ENCODE measurements at regions not wholly inside any gene's neighbourhood (a gene's known extent, or its start where the extent isn't known, plus 50 kb on each side); places are given as distances from the start of the nearest gene placed in this dataset.
A peak's percentile ranks its signal among the peaks of the same experiment; 100 is the strongest.
"Not testable (repeated sequence)": the region's sequence is repeated elsewhere in the genome, so short reads cannot be mapped to it uniquely, and the experiment has no call there.

DNA sequence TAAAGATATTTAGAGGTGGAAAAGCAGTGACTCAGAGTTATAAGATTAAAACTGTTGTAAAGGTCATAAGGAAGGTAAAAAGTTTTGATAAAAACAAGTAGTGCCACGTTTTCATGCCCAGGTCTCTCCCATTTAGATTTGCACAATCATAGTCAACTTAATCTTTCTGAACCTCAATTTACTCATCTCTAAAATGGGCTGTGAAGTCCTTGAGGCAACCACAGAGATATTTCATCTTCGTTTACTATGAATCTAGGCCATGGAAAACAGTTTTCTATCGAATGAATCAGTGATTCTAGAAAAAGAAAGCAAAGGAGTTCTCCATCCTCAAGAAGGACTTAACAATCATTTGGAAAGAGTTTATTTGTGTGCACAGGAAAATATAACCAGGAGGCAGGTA, 190.2 kb downstream of the EDN1 start:
- no peak for DNase-seq

DNA sequence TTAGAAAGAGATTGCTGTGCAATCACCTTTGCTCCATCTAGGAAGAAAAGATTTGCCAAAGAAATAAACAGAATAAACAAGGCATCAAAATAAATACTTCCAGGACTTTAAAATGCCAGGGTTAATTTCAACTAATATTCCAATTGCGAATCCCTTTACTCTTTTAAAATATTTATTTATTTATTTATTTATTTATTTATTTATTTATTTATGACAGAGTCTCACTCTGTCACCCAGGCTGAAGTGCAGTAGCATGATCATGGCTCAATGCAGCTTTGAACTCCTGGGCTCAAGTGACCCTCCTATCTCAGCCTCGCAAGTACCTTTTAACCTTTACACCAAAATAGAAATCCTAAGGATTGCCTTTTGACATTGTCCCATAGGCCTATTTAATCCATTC, 191.1 kb downstream of the EDN1 start:
- no peak for DNase-seq

DNA sequence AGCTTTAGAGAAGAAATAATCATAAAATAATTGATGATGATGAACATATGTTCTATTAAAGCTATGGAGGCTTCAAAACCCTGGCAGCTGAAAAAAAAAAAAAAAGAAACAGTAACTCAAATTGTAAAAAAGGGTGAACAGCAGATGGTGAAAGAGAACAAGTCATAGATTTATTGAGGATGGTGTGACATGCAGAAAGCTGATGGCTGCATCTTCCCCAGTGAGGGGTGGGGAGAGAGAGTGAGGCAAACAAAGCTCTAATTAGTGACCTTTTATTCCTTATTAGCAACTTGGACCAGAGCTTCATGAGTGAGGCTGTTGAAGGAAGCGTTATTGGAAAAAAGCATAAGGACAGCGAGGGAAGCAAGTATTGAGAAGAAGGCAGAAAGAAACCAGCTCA, 191.7 kb downstream of the EDN1 start:
- no peak for DNase-seq

DNA sequence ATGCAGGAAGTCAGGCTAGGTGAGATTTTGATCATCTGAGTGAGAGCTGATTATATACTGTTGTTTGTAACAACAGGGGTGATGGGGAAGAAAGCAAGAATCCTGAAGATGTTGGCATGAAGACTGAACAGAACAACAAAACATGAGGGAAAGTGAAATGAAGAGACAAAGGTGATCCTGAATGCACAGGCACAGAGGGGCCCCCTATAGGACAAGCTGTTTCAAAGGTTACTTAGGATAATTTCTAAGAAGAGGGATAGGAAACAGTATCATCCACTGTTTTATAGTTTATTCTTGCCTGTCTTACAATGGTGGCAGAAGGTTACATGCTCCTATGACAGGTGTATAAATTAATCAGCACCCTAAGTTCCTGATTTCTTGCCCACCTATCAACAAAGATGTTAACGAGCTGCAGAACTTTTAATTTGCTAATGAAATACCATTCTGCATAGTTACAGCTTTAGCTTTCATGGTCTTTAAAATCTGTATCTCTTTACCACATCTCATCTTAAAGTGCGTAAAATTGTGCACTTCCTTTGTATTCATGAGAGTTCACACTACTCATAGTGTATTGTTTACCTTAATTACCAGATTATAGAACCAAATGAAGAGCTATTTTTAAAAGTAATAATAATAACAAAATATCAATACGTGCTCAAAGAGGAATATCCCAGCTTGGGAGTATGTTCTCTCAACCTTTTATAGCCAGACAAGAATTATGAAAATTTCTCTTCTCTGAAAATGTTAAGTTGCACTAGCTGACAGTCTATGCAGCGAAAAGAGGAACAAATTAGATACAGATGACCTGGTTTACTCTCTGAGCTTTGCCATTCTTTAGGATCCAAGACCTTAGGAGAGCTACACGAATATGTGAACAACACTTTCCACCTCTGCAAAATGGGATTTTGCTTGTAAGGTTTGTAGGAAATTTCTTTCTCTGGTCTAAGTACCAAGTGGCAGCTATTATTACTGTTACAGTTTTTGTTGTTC, 192.5 kb downstream of the EDN1 start:
- DNase-seq = peak; percentile 13

DNA sequence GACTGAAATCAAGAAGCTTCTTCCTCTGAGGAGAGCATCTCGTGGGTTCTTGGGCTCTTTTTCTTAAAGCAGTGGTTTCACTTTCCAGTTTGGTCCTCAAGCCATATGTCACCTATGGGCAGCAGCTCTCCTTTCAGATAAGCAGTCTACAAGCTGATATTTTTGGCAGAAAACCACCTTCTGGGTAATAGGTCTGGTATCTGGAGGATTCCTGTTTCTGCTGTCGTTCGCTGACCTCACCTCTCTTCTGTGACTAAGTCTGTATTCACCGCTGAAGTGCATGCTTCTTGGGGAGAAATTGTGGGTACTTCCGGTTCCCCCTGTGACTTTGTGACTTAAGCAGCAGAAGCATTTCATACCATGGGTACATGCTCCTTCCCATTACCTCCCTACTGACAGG, 193.6 kb downstream of the EDN1 start:
- peak; percentile 37 for DNase-seq

DNA sequence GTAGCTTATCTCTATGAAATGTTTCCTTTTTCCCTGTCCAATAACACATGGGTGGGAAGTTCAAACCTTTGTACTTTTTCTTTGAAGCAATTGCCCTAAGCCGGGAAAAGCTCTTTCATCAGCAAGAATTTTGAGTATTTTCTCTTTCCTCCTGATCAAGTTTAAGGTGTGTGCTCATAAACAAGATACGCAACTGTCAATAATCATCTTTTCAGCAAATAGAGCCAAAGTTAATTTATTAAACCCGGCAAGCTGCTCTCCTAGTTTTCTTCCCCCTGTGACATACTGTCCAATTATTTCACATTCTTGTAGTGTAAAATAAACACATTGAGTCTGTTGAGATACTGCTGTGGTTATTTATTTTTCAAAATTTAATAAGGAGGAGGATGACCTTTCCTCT, 194.4 kb downstream of the EDN1 start:
- DNase-seq = no peak

DNA sequence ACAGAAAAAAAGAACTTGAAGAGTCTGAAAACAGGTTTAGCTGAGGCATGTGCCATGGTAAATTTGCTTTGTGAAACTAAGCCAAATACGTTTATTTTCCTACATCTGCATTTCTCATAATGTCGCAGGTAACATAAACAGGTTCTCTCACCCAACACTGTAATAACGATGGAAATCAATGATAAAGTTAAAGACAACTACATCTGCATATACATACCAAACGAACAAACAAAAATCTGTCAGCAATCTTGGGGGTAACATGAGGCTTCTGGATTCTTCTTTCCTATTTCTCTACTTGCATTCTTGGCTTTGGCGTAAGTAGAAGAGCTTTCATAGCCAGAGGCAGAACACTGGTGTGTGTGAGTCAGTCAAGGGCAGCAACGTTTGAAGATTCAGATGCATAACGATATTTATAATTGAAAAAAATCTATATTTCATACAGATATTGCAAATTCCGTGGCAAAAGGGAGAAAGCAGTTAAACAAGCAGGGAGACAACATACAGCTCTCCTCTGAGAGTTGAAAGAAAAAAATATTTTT, 195.1 kb downstream of the EDN1 start:
- no peak for DNase-seq

DNA sequence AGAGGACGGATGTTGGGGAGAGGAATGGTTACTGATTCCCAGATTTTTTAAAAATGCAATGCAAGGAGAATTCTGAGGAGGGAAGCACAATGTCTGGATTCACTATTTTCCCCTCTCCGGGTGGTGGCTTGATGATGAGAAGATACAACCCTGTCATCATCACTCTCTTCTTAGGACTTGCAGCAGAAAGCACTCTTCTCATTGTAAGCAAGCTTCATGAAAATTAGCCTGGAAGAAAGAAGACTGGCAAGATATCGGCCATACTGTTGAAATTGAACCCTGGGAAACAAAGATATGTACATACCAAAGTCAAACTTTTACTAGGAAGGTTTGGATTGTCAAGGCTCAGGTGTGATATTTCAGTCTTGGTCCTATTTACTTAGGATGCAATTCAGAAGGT, 195.7 kb downstream of the EDN1 start:
- no peak for DNase-seq

DNA sequence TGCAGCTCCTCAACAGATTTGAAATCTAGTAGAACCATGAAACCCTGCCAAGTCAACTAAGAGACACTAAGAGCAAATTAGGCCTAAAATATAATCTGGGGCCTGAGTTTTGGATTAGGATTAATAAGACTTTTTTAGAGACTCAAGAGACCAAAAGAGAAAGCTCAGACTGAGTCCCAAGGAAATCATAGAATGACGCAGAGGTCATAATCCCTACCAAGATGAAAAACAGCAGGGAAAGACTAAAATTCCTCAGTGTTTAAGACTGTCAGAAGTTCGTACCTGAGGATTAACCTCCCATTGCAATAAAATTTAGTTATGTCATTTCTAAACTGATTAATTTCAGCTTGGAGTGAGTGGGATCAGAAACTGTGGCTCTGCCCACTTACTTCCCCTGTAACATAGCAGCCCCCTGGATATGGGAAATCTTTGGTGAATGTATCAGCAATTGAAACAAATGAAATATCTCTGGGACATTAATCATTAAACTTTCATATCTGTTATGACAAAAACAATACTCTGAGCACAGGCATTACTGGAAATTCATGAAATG, 200.3 kb downstream of the EDN1 start:
- no peak for DNase-seq

DNA sequence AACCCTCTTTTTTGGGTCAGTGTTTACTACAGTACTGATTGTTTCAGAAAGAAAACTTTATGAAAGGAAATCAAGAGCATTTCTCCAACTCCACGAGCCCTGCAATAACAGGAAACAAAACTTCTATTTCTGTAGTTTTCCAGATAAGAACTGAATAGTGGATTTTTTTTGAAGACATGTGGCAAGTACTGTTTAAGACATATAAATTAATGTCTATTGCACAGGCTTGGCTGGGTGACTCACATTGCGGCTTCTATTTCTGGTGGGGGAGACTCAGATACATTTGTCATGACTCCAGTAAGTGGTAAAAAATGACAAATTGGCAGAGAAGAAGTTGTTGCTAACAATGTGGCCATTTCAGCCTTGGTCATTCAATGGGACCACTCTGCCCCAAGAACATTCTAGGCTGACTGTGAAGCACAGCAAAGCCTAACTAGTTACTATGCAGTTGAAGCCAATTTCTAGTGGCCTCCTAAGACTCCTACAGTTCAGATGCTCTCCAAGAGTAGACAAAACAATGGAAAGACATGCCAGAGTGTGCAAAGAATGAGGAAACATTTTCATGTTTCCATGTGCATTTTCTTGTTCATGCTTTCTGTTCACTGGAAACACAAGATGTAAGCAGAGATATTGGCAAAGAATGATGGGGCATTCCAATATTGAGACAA, 200.9 kb downstream of the EDN1 start:
- DNase-seq = peak; percentile 79

DNA sequence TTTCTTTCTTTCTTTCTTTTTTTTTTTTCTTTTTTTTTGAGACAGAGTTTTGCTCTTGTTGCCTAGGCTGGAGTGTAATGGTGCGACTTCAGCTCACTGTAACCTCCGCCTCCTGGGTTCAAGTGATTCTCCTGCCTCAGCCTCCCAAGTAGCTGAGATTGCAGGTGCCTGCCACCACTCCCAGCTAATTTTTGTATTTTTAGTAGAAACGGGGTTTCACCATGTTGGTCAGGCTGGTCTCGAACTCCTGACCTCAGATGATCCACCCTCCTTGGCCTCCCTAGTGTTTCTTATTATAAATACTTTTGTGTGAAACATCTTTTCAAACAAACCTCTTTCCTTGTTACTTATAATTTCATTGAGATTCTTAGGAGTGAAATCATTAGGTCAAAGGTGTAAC, 202.8 kb downstream of the EDN1 start:
- DNase-seq = not testable (repeated sequence)

DNA sequence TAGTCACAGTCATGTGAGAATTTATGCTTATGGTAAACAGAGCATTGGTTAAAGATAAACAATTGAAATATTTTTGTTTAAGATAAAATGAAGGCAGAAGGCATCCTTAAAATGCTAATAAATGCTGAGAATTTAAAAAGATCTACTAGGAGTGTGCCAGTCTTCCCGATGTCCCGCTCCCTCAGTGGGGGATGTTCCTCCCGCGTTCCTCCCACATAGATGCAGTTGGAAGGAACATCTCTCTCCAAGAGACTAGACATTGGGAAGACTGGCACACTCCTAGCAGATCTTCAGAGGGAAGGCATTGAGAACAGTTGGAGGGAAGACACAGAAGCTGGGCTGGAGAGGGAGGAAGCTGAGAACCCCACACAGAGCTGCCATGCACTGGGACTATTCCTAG, 203.3 kb downstream of the EDN1 start:
- DNase-seq = no peak

DNA sequence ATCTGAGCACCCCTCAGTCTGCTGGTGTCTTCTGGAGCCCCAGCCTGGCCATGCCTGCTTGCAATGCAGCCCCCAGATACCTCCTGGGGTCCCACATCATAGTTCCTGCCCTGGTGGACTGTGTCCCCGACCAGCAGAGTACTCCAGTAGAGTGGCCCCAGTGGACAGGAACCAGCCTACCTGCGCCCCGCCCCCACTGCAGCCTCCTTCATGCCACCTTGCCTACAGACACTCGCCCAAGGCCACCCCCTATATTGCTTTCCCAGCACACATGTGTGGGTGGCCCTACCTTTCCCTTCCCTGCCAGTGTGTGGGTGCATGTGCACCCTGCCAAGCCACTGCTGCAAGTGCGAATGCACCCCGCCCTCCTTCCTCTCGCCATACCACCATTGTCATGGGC, 204.0 kb downstream of the EDN1 start:
- no peak for DNase-seq

DNA sequence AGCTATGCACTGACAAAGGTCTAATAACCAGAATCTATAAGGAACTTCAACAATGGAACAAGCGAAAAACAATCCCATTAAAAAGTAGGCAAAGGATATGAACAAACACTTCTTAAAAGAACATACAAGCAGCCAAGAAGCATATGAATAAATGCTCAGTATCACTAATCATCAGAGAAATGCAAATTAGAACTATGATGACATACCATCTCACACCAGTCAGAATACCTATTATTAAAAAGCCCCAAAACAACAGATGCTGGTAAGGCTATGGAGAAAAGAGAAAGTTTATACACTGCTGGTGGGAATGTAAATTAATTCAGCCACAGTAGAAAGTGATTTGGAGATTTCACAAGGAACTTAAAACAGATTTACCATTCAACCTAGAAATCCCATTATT, 211.8 kb downstream of the EDN1 start:
- DNase-seq = no peak

DNA sequence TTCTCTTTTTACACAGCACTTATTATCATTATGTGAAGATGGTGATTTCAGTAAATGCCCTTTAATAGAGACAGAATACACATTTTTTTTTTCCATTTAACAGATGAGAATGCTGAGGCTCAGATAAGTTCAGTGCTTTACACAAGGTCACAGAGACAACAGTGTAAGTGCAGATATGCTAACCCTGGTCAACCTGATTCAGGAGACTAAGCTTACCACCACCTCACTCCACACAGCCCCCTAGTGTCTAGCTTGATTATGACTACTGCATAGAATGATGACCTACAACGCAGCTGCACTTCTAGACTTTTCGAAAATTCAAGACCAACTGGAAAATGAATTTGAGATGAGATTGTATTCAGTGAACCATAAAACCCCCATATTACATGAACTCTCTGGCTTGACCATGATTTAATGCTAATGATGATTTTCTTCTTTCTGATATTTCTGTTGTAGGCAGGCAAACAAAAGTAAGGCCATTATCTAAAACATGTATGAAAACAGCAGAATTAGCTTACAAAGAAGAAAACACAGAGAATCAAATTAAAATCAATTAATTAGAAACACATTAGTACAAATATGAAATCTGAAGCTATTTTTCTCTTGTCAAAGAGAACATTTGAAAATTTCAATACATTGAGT, 212.1 kb upstream of the PHACTR1 start:
- DNase-seq = peak; percentile 51

DNA sequence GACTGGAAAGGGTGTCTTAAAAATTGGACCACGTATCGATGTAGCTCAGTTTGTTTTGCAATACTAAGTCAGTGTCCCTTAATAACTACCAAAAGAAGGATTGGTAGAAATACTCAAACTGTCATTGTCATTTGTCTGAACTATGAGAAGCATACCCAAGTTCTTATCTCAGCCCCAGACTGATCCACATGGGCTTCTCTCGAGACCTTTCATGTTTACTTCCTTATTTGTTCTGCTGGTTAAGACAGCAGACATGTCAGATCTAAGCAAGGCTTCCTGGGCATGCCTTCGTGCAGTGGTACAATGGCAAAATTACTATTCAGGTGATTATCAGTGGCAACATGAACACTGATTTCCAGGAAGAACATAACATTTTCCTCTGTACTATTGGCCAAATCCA, 211.1 kb upstream of the PHACTR1 start:
- peak; percentile 49 for DNase-seq

DNA sequence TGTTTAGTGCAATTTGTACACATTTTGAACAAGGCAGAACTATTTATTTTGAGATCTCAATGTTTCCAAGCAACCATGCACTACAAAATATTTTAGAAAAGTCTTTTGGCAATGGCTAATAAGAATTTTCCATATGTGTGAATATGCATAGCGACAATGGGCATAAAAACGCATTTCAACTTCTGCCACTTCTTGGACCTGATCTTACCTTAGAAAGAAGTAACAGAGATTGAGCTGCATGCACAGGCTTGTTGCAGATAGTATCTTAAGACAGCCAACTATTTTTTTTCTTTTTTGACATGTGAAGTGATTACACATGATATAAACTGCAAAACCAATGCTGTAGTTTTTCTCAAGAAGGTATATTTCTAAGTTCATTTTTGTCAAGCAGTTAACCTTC, 210.4 kb upstream of the PHACTR1 start:
- DNase-seq = no peak

DNA sequence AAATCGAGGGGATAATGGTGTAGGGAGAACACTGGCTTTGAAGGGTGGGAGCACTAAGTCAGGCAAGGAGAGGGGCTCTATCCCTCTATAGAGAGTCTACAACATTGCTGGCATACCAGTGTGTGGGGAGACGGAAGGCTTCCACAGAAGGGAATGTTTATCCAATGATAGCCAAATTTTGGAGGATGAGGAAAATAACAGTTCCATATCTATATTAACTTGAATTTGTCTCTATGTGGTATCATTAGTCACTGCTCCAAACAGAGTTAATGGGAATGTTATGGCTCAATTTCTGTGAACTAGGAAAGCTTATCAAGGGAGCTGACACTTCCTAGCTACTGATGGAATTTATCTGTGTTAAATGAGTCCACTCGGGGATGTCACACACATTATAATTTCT, 208.9 kb upstream of the PHACTR1 start:
- no peak for DNase-seq

DNA sequence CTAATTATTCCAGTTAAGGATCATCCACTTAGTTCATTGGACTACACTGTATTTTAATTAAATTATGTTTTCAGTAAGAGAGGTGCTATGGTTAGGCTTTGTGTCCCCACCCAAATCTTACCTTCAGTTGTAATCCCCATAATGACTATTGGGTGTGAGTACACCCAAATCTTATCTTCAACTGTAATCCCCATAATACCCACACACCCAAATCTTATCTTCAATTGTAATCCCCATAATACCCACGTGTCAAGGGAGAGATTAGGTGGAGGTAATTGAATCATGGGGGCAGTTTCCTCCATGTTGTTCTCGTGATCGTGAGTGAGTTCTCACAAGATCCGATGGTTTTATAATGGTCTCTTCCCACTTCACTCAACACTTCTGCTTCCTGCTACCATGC, 208.0 kb upstream of the PHACTR1 start:
- no peak for DNase-seq

DNA sequence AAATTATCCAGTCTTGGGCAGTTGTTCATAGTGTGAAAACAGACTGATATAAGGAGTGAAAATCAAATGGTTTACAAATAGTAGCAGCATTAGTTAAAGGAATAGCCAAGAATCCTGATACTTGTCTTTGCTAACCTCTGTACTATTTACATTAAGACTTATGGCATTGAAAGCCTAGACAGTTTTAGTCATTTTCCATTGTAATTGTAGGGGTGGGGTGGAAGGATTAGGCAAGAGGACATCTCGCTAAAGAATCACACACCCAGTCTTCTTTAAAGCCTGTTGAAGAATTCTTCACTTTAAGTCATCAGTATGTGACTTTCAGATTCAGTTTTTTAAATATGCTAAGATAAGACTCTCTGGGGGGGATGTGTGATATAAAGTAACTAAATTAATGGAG, 207.5 kb upstream of the PHACTR1 start:
- DNase-seq = no peak

DNA sequence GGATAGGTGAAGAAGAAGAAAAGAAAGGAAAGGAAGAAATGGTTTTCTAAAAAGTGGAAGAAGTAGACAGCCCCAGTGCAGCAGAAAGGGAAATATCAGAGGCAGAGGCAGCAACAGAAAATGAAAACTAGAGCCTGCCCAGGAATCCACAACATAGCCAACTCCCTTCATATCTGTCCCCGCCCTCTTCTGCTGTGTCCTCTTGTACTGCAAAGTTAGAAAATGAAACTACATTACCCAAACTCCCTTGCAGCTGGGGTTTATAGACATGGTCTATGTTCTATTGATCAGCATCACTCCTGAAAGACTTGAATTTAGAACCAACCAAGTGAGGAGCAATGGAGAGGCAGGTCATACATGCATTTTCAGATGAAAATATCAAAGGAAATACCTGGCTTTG, 200.5 kb upstream of the PHACTR1 start:
- peak; percentile 29 for DNase-seq

DNA sequence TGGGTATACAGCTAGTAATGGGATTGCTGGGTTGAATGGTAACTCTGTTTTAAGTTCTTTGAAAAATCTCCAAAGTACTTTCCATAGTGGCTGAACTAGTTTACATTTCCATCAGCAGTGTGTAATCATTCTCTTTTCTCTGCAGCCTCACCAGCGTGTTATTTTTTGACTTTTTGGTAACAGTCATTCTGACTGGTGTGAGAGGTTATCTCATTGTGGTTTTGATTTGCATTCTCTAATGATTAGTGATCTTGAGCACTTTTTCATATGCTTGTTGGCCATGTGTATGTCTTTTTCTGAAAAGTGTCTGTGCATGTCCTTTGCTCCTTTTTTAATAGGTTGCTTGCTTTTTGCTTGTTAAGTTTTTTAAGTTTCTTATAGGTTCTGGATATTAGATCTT, 194.2 kb upstream of the PHACTR1 start:
- no peak for DNase-seq

DNA sequence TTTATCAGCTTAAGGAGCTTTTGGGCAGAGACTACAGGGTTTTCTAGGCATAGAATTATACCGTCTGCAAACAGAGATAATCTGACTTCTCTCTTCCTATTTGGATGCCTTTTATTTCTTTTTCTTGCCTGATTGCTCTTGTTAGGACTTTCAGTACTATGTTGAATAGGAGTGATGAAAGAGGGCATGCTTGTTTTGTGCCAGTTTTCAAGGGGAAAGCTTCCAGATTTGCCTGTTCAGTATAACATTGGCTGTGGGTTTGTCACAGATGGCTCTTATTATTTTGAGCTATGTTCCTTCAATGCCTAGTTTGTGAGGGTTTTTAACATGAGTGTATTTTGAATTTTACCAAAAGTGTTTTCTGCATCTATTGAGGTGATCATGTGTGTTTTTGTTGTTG, 192.8 kb upstream of the PHACTR1 start:
- no peak for DNase-seq

All from hematopoietic multipotent progenitor cell treated with erythropoietin and hydrocortisone succinate and interleukin-3 and kit ligand, for 4 days (in vitro differentiated cells).